ENCODE measurements at regions not wholly inside any gene's neighbourhood (a gene's known extent, or its start where the extent isn't known, plus 50 kb on each side); places are given as distances from the start of the nearest gene placed in this dataset.

GRCh38 chr11:122517403-122518379 is 137.8 kb upstream of the UBASH3B start:
- H3K27ac ChIP-seq, result no peak overlapping the region
- no peak for TF ChIP-seq POLR2A (IDR thresholded peaks at IDR 0.05)
- no peak for TF ChIP-seq CTCF (IDR thresholded peaks at IDR 0.05)
- no peak for DNase-seq
- no peaks in the 10 kb centered on the region for H3K36me3 ChIP-seq (replicated peaks in 1 of 2)
- H3K9me3 ChIP-seq (replicated peaks in 1 of 3), result no peaks in the 10 kb centered on the region
- no peaks in the 10 kb centered on the region for H3K4me1 ChIP-seq (replicated peaks in 1 of 2)
- no peaks in the 10 kb centered on the region for H3K27me3 ChIP-seq
- 68 to 77% (median 72%) methylated on average over 4 of the region's 4 CpGs for WGBS, 4 donors
- intact Hi-C loops (cut with DNase I), result no loop called here
- H3K4me3 ChIP-seq, result no peak overlapping the region

GRCh38 chr11:122516686-122517085 is 138.8 kb upstream of the UBASH3B start:
- Histone ChIP-seq H3K27ac (no peak overlapping the region), H3K4me3 (no peak overlapping the region), H3K36me3 (replicated peaks in 1 of 2) (no peaks in the 10 kb centered on the region), H3K4me1 (replicated peaks in 1 of 2) (no peaks in the 10 kb centered on the region), H3K27me3 (no peaks in the 10 kb centered on the region), H3K9me3 (replicated peaks in 1 of 3) (no peaks in the 10 kb centered on the region)
- TF ChIP-seq CTCF (IDR thresholded peaks at IDR 0.05) (no peak), POLR2A (IDR thresholded peaks at IDR 0.05) (no peak)
- no peak for DNase-seq
- intact Hi-C loops (cut with DNase I), result no loop called here
- WGBS, 4 donors, result 35 to 43% (median 41%) methylated on average over 2 of the region's 2 CpGs

GRCh38 chr11:122513997-122514396 is 141.5 kb upstream of the UBASH3B start:
- no peak for DNase-seq
- Histone ChIP-seq H3K9me3 (replicated peaks in 1 of 3) (no peaks in the 10 kb centered on the region), H3K27ac (no peak overlapping the region), H3K27me3 (no peaks in the 10 kb centered on the region), H3K36me3 (replicated peaks in 1 of 2) (no peaks in the 10 kb centered on the region), H3K4me3 (no peak overlapping the region), H3K4me1 (replicated peaks in 1 of 2) (no peaks in the 10 kb centered on the region)
- intact Hi-C loops (cut with DNase I), result loop anchor here in 1 of 2 donors (5.0 kb wide), 1 partner anchor 862 kb away; no protein-coding TSS in a partner anchor
- 35 to 57% (median 48%) methylated on average over 2 of the region's 2 CpGs for WGBS, 4 donors
- TF ChIP-seq POLR2A (IDR thresholded peaks at IDR 0.05), result no peak
- TF ChIP-seq CTCF (IDR thresholded peaks at IDR 0.05), result no peak

GRCh38 chr11:122513328-122513727 is 142.2 kb upstream of the UBASH3B start:
- intact Hi-C loops (cut with DNase I), result loop anchor here in 1 of 2 donors (5.0 kb wide), 1 partner anchor 861 kb away; no protein-coding TSS in a partner anchor
- H3K27me3 ChIP-seq, result no peaks in the 10 kb centered on the region
- H3K4me3 ChIP-seq, result no peak overlapping the region
- no peaks in the 10 kb centered on the region for H3K4me1 ChIP-seq (replicated peaks in 1 of 2)
- 63 to 71% (median 68%) methylated on average over 2 of the region's 2 CpGs for WGBS, 4 donors
- no peaks in the 10 kb centered on the region for H3K9me3 ChIP-seq (replicated peaks in 1 of 3)
- TF ChIP-seq CTCF (IDR thresholded peaks at IDR 0.05) (no peak), POLR2A (IDR thresholded peaks at IDR 0.05) (no peak)
- no peak for DNase-seq
- no peak overlapping the region for H3K27ac ChIP-seq
- no peaks in the 10 kb centered on the region for H3K36me3 ChIP-seq (replicated peaks in 1 of 2)

Data from adrenal gland (tissue), 9 donors.